Activated CD8-positive, alpha-beta memory T cell treated with anti-CD3 and anti-CD28 coated beads for 36 hours (primary cell): ENCODE measurements at regions not wholly inside any gene's neighbourhood (a gene's known extent, or its start where the extent isn't known, plus 50 kb on each side); places are given as distances from the start of the nearest gene placed in this dataset.

Experiments
- CTCF ChIA-PET: fragments of 350-600 bp; sonication (Branson Sonifier 250); formaldehyde crosslinking; loops from one replicate; lab custom pipeline; 2021; ENCODE audit warnings: antibody characterized with exemption; lab: Charles Lee
- POLR2A ChIA-PET: fragments of 350-600 bp; sonication (Branson Sonifier 250); formaldehyde crosslinking; loops from one replicate; lab custom pipeline; 2021; ENCODE audit warnings: antibody characterized with exemption; lab: Charles Lee

- POLR2A ChIA-PET = no interaction called here
- CTCF ChIA-PET = no interaction called here
Measured at GRCh38 chr6:93086351-93086750, 333.0 kb downstream of the EPHA7 start.

GRCh38 chr6:93083337-93084230, 335.8 kb downstream of the EPHA7 start:
- ChIA-PET CTCF (no interaction called here), POLR2A (no interaction called here)

GRCh38 chr6:93081901-93082300, 337.5 kb downstream of the EPHA7 start:
- ChIA-PET POLR2A (no interaction called here), CTCF (no interaction called here)

- CTCF ChIA-PET = no interaction called here
Measured at GRCh38 chr6:93079061-93079460, 340.3 kb downstream of the EPHA7 start.

GRCh38 chr6:93073811-93074210, 345.5 kb downstream of the EPHA7 start:
- ChIA-PET CTCF (no interaction called here), POLR2A (no interaction called here)

More at GRCh38 chr6:93079061-93079460, 340.3 kb downstream of the EPHA7 start:
- POLR2A ChIA-PET = no interaction called here

- POLR2A ChIA-PET = no interaction called here
Measured at GRCh38 chr6:93069856-93070255, 349.5 kb downstream of the EPHA7 start.

GRCh38 chr6:93059911-93060310, 359.4 kb downstream of the EPHA7 start:
- CTCF ChIA-PET = no interaction called here
- POLR2A ChIA-PET = no interaction called here

More at GRCh38 chr6:93069856-93070255, 349.5 kb downstream of the EPHA7 start:
- CTCF ChIA-PET = no interaction called here

GRCh38 chr6:93057584-93057983, 361.8 kb downstream of the EPHA7 start:
- ChIA-PET CTCF (no interaction called here), POLR2A (no interaction called here)

- POLR2A ChIA-PET = no interaction called here
- CTCF ChIA-PET = no interaction called here
Measured at GRCh38 chr6:93048381-93048780, 371.0 kb downstream of the EPHA7 start.

GRCh38 chr6:93047033-93047432, 372.3 kb downstream of the EPHA7 start:
- ChIA-PET POLR2A (no interaction called here), CTCF (no interaction called here)

GRCh38 chr6:93045156-93045555, 374.2 kb downstream of the EPHA7 start:
- POLR2A ChIA-PET = no interaction called here
- CTCF ChIA-PET = no interaction called here

- POLR2A ChIA-PET = no interaction called here
- CTCF ChIA-PET = no interaction called here
Measured at GRCh38 chr6:93040375-93040774, 379.0 kb downstream of the EPHA7 start.

GRCh38 chr6:93036835-93037234, 382.5 kb downstream of the EPHA7 start:
- CTCF ChIA-PET = no interaction called here

GRCh38 chr6:93035756-93036155, 383.6 kb downstream of the EPHA7 start:
- CTCF ChIA-PET = no interaction called here
- POLR2A ChIA-PET = no interaction called here

More at GRCh38 chr6:93036835-93037234, 382.5 kb downstream of the EPHA7 start:
- POLR2A ChIA-PET = no interaction called here

- POLR2A ChIA-PET = no interaction called here
- CTCF ChIA-PET = no interaction called here
Measured at GRCh38 chr6:93021235-93021915, 398.0 kb downstream of the EPHA7 start.

GRCh38 chr6:93017626-93018025, 401.7 kb downstream of the EPHA7 start:
- ChIA-PET CTCF (no interaction called here), POLR2A (no interaction called here)

GRCh38 chr6:93017213-93017612, 402.1 kb downstream of the EPHA7 start:
- POLR2A ChIA-PET = no interaction called here
- CTCF ChIA-PET = no interaction called here

- POLR2A ChIA-PET = no interaction called here
Measured at GRCh38 chr6:93013054-93013453, 406.3 kb downstream of the EPHA7 start.

GRCh38 chr6:93008375-93008774, 411.0 kb downstream of the EPHA7 start:
- POLR2A ChIA-PET = no interaction called here
- CTCF ChIA-PET = no interaction called here

More at GRCh38 chr6:93013054-93013453, 406.3 kb downstream of the EPHA7 start:
- CTCF ChIA-PET = no interaction called here

- POLR2A ChIA-PET = no interaction called here
Measured at GRCh38 chr6:92989656-92990055, 429.7 kb downstream of the EPHA7 start.

GRCh38 chr6:92979281-92979680, 440.1 kb downstream of the EPHA7 start:
- ChIA-PET CTCF (no interaction called here), POLR2A (no interaction called here)

More at GRCh38 chr6:92989656-92990055, 429.7 kb downstream of the EPHA7 start:
- CTCF ChIA-PET = no interaction called here
